IMR-90 (cell line): ENCODE measurements at regions not wholly inside any gene's neighbourhood (a gene's known extent, or its start where the extent isn't known, plus 50 kb on each side); places are given as distances from the start of the nearest gene placed in this dataset.

Experiments
- ATAC-seq: fragments of 200-7000 bp; cut with Tn5 transposase; 2 replicates; pipeline ENCODE4 v1.9.1; 2020; ENCODE audit warnings: low read depth, mild to moderate bottlenecking, moderate library complexity
- BruUV-seq: library from RNA; stranded (reverse); fragments of 400-500 nt; replicated peaks from 2 replicates; lab custom pipeline; 2021; lab: Mats Ljungman, UMichigan
- CTCF ChIA-PET: fragments of 300-600 bp; formaldehyde crosslinking; extraction: SDS; loops from one replicate; lab custom pipeline; 2021; ENCODE audit warnings: antibody characterized with exemption; lab: Yijun Ruan, JAX
- POLR2A ChIA-PET: fragments of 300-600 bp; sonication (Branson Sonifier 250); formaldehyde crosslinking; loops from one replicate; lab custom pipeline; 2022; ENCODE audit warnings: antibody characterized with exemption; ENCODE audit not compliant: unreplicated experiment; lab: Charles Lee
- DNase-seq: peaks from one replicate; pipeline ENCODE4 v3.0.0; 2013
- H2AFZ ChIP-seq: replicated peaks from 2 replicates; pipeline ENCODE3; 2013; ENCODE audit warnings: low read length, mild to moderate bottlenecking; ENCODE audit not compliant: poor library complexity
- H2AK5ac ChIP-seq: 2 replicates; pipeline ENCODE4 v1.6.1; 2013; ENCODE audit warnings: low read depth, low read length, inconsistent platforms
- H2AK9ac ChIP-seq: replicated peaks from 2 replicates; pipeline ENCODE3; 2013; ENCODE audit warnings: mild to moderate bottlenecking, low read depth, low read length, moderate library complexity; ENCODE audit not compliant: poor library complexity
- H2BK120ac ChIP-seq: 2 replicates; pipeline ENCODE4 v1.6.1; 2013; ENCODE audit warnings: low read depth, low read length, inconsistent platforms
- H2BK15ac ChIP-seq: 3 replicates; pipeline ENCODE4 v1.6.1; 2013; ENCODE audit warnings: low read depth, low read length, inconsistent platforms
- H2BK20ac ChIP-seq: 2 replicates; pipeline ENCODE4 v1.6.1; 2013; ENCODE audit warnings: low read depth, mild to moderate bottlenecking, inconsistent platforms, low read length, moderate library complexity
- H2BK5ac ChIP-seq: 2 replicates; pipeline ENCODE4 v1.6.1; 2013; ENCODE audit warnings: mild to moderate bottlenecking, low read depth, low read length, inconsistent platforms; ENCODE audit not compliant: poor library complexity, severe bottlenecking
- H3K14ac ChIP-seq: replicated peaks from 2 replicates; pipeline ENCODE4 v1.6.1; 2013; ENCODE audit warnings: low read depth, low read length, inconsistent platforms
- H3K18ac ChIP-seq: 2 replicates; pipeline ENCODE4 v1.6.1; 2013; ENCODE audit warnings: low read depth, low read length, control low read depth
- H3K23ac ChIP-seq: 2 replicates; pipeline ENCODE4 v1.6.1; 2013; ENCODE audit warnings: low read depth, low read length, inconsistent platforms
- H3K27ac ChIP-seq: 2 replicates; pipeline ENCODE4 v1.5.1; 2013; ENCODE audit warnings: mild to moderate bottlenecking, control low read depth, low read length; ENCODE audit not compliant: insufficient read depth
- H3K27me3 ChIP-seq: 2 replicates; pipeline ENCODE4 v1.6.1; 2013; ENCODE audit warnings: low read length; ENCODE audit not compliant: control insufficient read depth, insufficient read depth
- H3K36me3 ChIP-seq: 2 replicates; pipeline ENCODE4 v1.6.1; 2013; ENCODE audit warnings: low read length, mixed read lengths; ENCODE audit not compliant: control insufficient read depth, insufficient read depth
- H3K4ac ChIP-seq: 2 replicates; pipeline ENCODE4 v1.6.1; 2013; ENCODE audit warnings: low read depth, low read length, inconsistent platforms
- H3K4me1 ChIP-seq: 2 replicates; pipeline ENCODE4 v1.6.1; 2013; ENCODE audit warnings: low read length, mixed read lengths; ENCODE audit not compliant: control insufficient read depth, insufficient read depth
- H3K4me2 ChIP-seq: 2 replicates; pipeline ENCODE4 v1.6.1; 2013; ENCODE audit warnings: low read depth, mild to moderate bottlenecking, control low read depth, low read length, moderate library complexity
- H3K4me3 ChIP-seq: 2 replicates; pipeline ENCODE4 v1.5.1; 2013; ENCODE audit warnings: low read depth, mild to moderate bottlenecking, control low read depth, low read length, moderate library complexity; ENCODE audit not compliant: insufficient read depth
- H3K56ac ChIP-seq: 2 replicates; pipeline ENCODE4 v1.6.1; 2013; ENCODE audit warnings: low read length, inconsistent platforms; ENCODE audit not compliant: insufficient read depth; ENCODE audit errors: extremely low read depth
- H3K79me1 ChIP-seq, 2 experiments: 2 replicates each; pipeline ENCODE4 v1.6.1; 2013; ENCODE audit warnings: low read length in 2 of 2, inconsistent platforms in 1 of 2, low read depth in 1 of 2
- H3K9ac ChIP-seq: 2 replicates; pipeline ENCODE4 v1.6.1; 2013; ENCODE audit warnings: low read depth, low read length, control low read depth
- H3K9me1 ChIP-seq: 2 replicates; pipeline ENCODE4 v1.6.1; 2013; ENCODE audit warnings: low read length, inconsistent platforms; ENCODE audit not compliant: insufficient read depth
- H3K9me3 ChIP-seq: 2 replicates; pipeline ENCODE4 v1.6.1; 2013; ENCODE audit warnings: low read length; ENCODE audit not compliant: control insufficient read depth, insufficient read depth
- H4K20me1 ChIP-seq: 2 replicates; pipeline ENCODE4 v1.6.1; 2013; ENCODE audit warnings: low read length, inconsistent platforms; ENCODE audit not compliant: insufficient read depth
- H4K5ac ChIP-seq: 2 replicates; pipeline ENCODE4 v1.6.1; 2013; ENCODE audit warnings: mild to moderate bottlenecking, low read depth, low read length, control low read depth
- H4K8ac ChIP-seq, 2 experiments: 2 replicates each; pipeline ENCODE4 v1.6.1; 2013; ENCODE audit warnings: low read depth in 2 of 2, low read length in 2 of 2, control low read depth in 1 of 2, inconsistent platforms in 1 of 2
- H4K91ac ChIP-seq: 2 replicates; pipeline ENCODE4 v1.6.1; 2013; ENCODE audit warnings: low read depth, low read length, inconsistent platforms; ENCODE audit not compliant: insufficient read depth
- BHLHE40 ChIP-seq: fragments of 150-350 bp; IDR thresholded peaks from 2 replicates; pipeline ENCODE4 v1.6.1; 2016; ENCODE audit warnings: mild to moderate bottlenecking, low read depth, low read length
- CEBPB ChIP-seq: IDR thresholded peaks from 2 replicates; pipeline ENCODE4 v1.6.1; 2012; ENCODE audit warnings: low read depth, low read length, improper control_type of control experiment
- CHD1 ChIP-seq: IDR thresholded peaks from 2 replicates; pipeline ENCODE4 v1.6.1; 2012; ENCODE audit warnings: low read depth, low read length, improper control_type of control experiment
- CTCF ChIP-seq: conservative IDR thresholded peaks from 2 replicates; pipeline ENCODE4 v1.5.1; 2012; ENCODE audit warnings: mild to moderate bottlenecking, low read depth, low read length, improper control_type of control experiment
- FOS ChIP-seq: fragments of 150-350 bp; IDR thresholded peaks from 2 replicates; pipeline ENCODE4 v1.6.1; 2016; ENCODE audit warnings: low read depth, low read length
- MAFK ChIP-seq: IDR thresholded peaks from 2 replicates; pipeline ENCODE4 v1.6.1; 2012; ENCODE audit warnings: low read depth, low read length, improper control_type of control experiment
- MAZ ChIP-seq: IDR thresholded peaks from 2 replicates; pipeline ENCODE4 v1.6.1; 2012; ENCODE audit warnings: low read depth, mild to moderate bottlenecking, low read length, improper control_type of control experiment, moderate library complexity, borderline replicate concordance
- MXI1 ChIP-seq: IDR thresholded peaks from 2 replicates; pipeline ENCODE4 v1.6.1; 2012; ENCODE audit warnings: low read depth, mild to moderate bottlenecking, low read length, moderate library complexity, borderline replicate concordance
- NFE2L2 ChIP-seq: fragments of 150-350 bp; IDR thresholded peaks from 2 replicates; pipeline ENCODE4 v1.6.1; 2016; ENCODE audit warnings: low read depth, mild to moderate bottlenecking, low read length
- POLR2A ChIP-seq: IDR thresholded peaks from 2 replicates; pipeline ENCODE4 v1.6.1; 2012; ENCODE audit warnings: mild to moderate bottlenecking, low read depth, low read length
- RAD21 ChIP-seq: IDR thresholded peaks from 2 replicates; pipeline ENCODE4 v1.6.1; 2012; ENCODE audit warnings: low read length, improper control_type of control experiment
- RCOR1 ChIP-seq: IDR thresholded peaks from 2 replicates; pipeline ENCODE4 v1.6.1; 2012; ENCODE audit warnings: mild to moderate bottlenecking, low read length, improper control_type of control experiment; ENCODE audit not compliant: insufficient replicate concordance
- RFX5 ChIP-seq: IDR thresholded peaks from 2 replicates; pipeline ENCODE4 v1.8.0; 2012; ENCODE audit warnings: low read depth, mild to moderate bottlenecking, low read length, moderate library complexity
- SMC3 ChIP-seq: fragments of 150-350 bp; IDR thresholded peaks from 2 replicates; pipeline ENCODE4 v1.6.1; 2016; ENCODE audit warnings: low read depth, mild to moderate bottlenecking, antibody characterized with exemption, low read length, moderate library complexity
- WGBS, 2 experiments: methylation state at CpG; one replicate each; pipeline versions ENCODE4 v1.1.5 to v1.1.7; 2013; ENCODE audit warnings: missing lambda C conversion rate in 2 of 2; ENCODE audit not compliant: insufficient read length in 1 of 2; ENCODE audit errors: extremely low coverage in 2 of 2; 5-methylcytosine and 5-hydroxymethylcytosine counted together
- dilution Hi-C: fragments of 300-500 bp; cut with HindIII; formaldehyde crosslinking; loops from one replicate; pipeline ENCODE4 v1.14.3; 2018; ENCODE audit warnings: low sequenced_read_pairs; ENCODE audit not compliant: unreplicated experiment
- in situ Hi-C: fragments of 300-500 bp; cut with MboI; formaldehyde crosslinking; loops from 3 replicates; pipeline ENCODE4 v1.14.3; 2019; ENCODE audit warnings: low sequenced_read_pairs, inconsistent platforms, mixed read lengths
- intact Hi-C: fragments of 100-400 bp; cut with micrococcal nuclease; formaldehyde crosslinking; loops from 2 replicates; pipeline ENCODE4 v1.10.0; 2022
- TF ChIP-seq, protein P1 (sequence below): fragments of 150-350 bp; IDR thresholded peaks from 2 replicates; pipeline ENCODE4 v1.6.1; 2017; ENCODE audit warnings: mild to moderate bottlenecking, antibody characterized with exemption, low read length, low read depth
- TF ChIP-seq, protein P2 (sequence below): fragments of 150-350 bp; IDR thresholded peaks from 2 replicates; pipeline ENCODE4 v1.6.1; 2016; ENCODE audit warnings: low read depth, mild to moderate bottlenecking, low read length, moderate library complexity, borderline replicate concordance

DNA sequence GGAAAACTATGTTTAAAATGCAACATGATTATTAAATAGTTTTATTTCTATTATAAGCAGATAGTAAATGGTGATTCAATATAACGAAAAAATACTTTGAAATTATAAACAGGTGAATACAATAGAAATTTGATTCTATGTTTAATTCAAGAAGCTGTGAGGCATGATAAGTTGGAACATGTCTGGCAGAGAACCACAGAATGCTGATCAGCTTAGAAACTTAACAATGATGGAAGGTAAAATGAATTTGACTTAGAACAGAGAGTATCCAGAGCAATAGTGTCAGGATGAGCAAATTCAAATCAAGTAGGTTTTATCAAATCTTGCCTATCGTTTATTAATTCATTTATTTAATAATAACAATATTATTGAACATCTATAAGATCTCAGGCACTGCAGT, 83.4 kb upstream of the ADGRL4 start:
- Histone ChIP-seq H2BK20ac (no peak overlapping the region), H3K27ac (no peak overlapping the region), H4K91ac (no peak overlapping the region), H2BK5ac (no peak overlapping the region), H2AK5ac (no peak overlapping the region), H3K4me2 (no peak overlapping the region), H4K20me1 (no peaks in the 10 kb centered on the region), H3K9ac (no peak overlapping the region), H3K4ac (no peak overlapping the region), H3K9me1 (no peaks in the 10 kb centered on the region), H3K56ac (no peak overlapping the region), H3K14ac (no peak overlapping the region), H3K36me3 (no peaks in the 10 kb centered on the region), H3K23ac (no peak overlapping the region), H2BK15ac (no peak overlapping the region), H4K8ac (no peak overlapping the region), H3K9me3 (no peaks in the 10 kb centered on the region), H2AK9ac (no peak overlapping the region), H3K4me1 (no peaks in the 10 kb centered on the region), H3K27me3 (no peaks in the 10 kb centered on the region), H3K4me3 (no peak overlapping the region), H2BK120ac (no peak overlapping the region), H4K5ac (no peak overlapping the region), H3K79me1 (no peaks in the 10 kb centered on the region), H3K18ac (no peak overlapping the region), H2AFZ (no peak overlapping the region)
- in situ Hi-C loops: no loop called here
- CTCF ChIA-PET: interaction anchor here (0.5 kb wide), 1 partner anchor 156 kb away, joined by 3 read pairs; no protein-coding TSS in a partner anchor
- no peak for DNase-seq
- WGBS, 2 experiments: no CpG with 5 or more reads among the region's 2 CpGs
- POLR2A ChIA-PET: no interaction called here
- BruUV-seq: no TSS peak
- TF ChIP-seq MAZ (no peak), MAFK (no peak), CTCF (no peak), FOS (no peak), SMC3 (no peak), MXI1 (no peak), CHD1 (no peak), RFX5 (no peak), RCOR1 (no peak), BHLHE40 (no peak), CEBPB (no peak), RAD21 (no peak), NFE2L2 (no peak), POLR2A (no peak)
- TF ChIP-seq, protein P1, sequence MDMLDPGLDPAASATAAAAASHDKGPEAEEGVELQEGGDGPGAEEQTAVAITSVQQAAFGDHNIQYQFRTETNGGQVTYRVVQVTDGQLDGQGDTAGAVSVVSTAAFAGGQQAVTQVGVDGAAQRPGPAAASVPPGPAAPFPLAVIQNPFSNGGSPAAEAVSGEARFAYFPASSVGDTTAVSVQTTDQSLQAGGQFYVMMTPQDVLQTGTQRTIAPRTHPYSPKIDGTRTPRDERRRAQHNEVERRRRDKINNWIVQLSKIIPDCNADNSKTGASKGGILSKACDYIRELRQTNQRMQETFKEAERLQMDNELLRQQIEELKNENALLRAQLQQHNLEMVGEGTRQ: no peak
- TF ChIP-seq, protein P2, sequence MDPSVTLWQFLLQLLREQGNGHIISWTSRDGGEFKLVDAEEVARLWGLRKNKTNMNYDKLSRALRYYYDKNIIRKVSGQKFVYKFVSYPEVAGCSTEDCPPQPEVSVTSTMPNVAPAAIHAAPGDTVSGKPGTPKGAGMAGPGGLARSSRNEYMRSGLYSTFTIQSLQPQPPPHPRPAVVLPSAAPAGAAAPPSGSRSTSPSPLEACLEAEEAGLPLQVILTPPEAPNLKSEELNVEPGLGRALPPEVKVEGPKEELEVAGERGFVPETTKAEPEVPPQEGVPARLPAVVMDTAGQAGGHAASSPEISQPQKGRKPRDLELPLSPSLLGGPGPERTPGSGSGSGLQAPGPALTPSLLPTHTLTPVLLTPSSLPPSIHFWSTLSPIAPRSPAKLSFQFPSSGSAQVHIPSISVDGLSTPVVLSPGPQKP: no peak
- intact Hi-C loops: no loop called here
- no peak for ATAC-seq
- dilution Hi-C loops: no loop called here
